ENCODE measurements at regions not wholly inside any gene's neighbourhood (a gene's known extent, or its start where the extent isn't known, plus 50 kb on each side); places are given as distances from the start of the nearest gene placed in this dataset.

- no peak for DNase-seq
Measured at GRCh38 chr15:77557564-77557963, 75.1 kb downstream of the LINGO1 start.

GRCh38 chr15:77557144-77557543, 75.6 kb downstream of the LINGO1 start:
- DNase-seq = no peak

- DNase-seq = no peak
Measured at GRCh38 chr15:77556622-77557021, 76.1 kb downstream of the LINGO1 start.

DNA sequence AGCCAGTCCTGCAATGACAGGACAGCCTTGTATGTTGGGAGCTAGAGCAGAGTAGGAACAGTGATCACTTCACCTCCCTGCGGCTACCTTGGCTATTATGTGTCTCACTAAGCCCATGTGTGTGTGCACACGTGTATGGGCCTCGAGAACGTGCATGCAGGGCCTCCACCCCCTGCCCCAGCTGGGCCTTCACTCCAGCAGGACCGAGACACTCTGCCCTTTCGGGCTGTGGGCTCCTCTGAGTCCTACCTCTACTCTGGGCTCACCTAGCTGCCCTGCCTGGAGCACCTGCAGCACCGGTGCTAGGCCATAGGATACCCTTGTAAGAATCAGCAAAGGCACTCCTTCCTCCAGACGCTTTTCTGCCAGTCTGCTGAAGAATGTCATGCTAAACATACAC, 77.5 kb downstream of the LINGO1 start:
- DNase-seq = no peak

GRCh38 chr15:77554306-77555080, 78.2 kb downstream of the LINGO1 start:
- no peak for DNase-seq

DNA sequence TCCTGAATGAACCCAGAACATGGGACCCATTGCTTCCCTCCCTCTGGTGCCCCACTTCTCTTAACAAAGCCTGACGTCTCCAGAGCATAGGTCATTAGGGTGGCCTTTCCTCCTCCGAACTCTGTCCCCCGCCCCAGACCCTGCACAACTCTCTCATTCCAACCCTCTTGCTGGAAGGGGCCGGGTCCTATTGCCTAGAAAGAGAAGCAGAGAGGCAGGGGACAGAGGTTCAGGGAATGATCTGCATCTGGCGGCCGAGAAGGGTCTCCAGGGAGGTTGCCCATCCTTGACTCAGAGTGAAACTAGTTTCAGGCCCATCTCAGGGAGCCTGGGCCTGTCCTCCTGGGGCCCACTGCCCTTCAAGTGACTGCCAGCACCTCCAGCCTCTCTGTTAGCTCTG, 79.0 kb downstream of the LINGO1 start:
- no peak for DNase-seq

DNA sequence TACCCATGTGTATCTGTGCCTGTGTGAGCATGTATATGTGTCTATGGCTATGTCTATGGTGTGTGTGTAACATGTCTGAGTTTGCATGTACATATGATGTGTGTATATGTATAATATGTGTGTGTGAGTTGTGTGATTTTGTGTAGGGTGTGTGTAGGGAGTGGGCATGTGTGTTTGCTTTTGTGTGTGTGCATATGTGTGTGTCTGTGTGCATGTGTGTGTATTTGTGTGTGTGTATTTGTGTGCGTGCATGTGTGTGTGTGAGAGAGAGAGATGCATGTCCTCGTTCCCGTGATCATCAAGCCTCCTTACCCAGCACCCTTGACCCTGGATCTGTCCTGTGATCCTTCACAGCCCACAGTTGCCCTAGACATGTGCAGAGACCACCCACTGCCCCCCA, 79.5 kb downstream of the LINGO1 start:
- DNase-seq = no peak

- no peak for DNase-seq
Measured at GRCh38 chr15:77552066-77552465, 80.6 kb downstream of the LINGO1 start.

DNA sequence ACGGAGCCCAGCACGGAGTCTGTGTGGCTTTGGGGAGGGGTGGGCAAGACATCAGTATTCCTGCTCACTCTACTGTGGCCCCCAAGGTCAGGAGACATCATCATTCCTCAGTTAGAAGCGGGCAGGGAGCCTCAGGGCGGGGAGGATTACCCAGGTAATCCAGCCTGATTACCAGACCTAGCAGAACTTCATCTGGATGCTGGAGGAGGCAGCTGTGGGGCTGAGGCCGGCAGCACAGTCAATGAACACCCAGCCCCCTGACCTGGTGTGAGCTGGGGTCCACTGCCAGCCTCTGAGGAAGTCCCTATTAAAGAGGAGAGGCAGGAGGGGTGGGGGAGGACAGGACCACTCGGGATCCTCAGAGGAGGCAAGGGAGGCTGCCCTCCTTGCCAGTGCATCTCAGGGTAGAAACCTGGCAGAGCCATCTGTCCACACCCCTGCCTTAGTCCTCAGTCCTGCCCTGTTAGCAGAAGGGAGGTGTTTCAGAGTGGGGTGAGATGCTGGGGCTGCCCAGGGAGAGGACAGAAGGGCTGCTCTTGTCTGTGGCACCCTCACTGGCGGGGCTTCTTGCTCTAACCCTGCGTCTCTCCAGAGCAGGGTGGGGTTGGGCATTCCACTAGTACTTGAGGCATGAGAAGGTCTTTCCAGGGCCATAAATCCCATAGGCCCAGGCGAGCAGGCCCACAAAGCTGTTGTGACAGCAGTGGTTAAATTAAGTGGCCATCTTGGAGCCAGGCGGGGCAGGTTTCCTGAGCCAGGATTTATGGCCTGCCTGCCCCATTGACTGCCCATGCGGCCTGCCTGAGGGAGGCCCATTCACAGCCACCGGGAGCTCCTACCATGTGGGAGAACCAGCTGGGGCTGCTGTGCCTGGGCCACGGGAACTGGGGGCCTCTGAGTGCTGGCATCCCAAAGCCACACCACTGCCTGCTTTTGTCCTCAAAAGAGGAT, 82.1 kb downstream of the LINGO1 start:
- peak; percentile 53 for DNase-seq

GRCh38 chr15:77549576-77550288, 83.0 kb downstream of the LINGO1 start:
- no peak for DNase-seq

DNA sequence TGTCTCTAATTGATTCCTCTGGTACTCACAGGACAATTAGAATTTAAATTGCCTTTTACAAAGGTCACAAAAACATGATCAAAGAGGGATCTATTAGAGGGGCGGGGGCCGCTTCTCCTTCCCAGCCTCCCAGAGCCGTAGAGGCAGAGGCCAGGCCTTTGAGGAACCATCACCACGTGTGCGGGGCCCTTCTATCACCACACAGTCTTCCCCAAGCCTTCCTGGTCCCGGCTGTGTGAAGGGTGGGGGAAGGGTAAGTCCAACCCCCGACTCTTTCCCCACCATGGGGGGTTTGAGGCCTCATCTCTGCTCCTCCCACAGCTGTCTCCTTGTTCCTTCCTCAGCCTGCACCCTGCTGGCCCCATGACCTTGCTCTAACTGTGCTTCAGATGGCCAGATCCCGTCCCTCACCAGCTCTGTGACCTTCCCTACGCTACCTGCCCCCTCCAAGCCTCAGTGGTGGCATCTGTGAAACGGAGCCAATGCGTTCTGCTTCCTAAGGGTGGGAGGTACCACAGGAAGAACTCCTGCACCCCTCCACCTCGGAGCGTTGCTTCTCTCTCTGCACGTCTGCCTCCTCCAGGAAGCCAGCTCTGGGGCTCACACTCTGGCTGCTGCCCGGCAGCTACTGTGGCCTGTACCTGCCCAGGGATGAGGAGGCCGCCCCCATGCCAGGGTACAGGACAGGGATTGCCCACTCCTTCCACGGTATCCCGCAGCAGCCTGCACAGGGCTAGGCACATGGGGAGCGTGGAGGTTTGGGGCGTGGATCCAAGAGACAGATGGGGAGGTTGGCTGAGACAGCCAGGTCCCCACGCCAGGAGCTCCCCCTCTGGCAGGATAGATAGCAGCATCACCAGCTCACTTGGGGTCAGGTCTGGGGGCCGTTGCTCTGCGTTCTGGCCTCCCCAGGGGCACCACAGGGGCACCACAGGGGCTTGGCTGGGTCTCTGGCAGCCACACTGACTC, 83.8 kb downstream of the LINGO1 start:
- DNase-seq = no peak

DNA sequence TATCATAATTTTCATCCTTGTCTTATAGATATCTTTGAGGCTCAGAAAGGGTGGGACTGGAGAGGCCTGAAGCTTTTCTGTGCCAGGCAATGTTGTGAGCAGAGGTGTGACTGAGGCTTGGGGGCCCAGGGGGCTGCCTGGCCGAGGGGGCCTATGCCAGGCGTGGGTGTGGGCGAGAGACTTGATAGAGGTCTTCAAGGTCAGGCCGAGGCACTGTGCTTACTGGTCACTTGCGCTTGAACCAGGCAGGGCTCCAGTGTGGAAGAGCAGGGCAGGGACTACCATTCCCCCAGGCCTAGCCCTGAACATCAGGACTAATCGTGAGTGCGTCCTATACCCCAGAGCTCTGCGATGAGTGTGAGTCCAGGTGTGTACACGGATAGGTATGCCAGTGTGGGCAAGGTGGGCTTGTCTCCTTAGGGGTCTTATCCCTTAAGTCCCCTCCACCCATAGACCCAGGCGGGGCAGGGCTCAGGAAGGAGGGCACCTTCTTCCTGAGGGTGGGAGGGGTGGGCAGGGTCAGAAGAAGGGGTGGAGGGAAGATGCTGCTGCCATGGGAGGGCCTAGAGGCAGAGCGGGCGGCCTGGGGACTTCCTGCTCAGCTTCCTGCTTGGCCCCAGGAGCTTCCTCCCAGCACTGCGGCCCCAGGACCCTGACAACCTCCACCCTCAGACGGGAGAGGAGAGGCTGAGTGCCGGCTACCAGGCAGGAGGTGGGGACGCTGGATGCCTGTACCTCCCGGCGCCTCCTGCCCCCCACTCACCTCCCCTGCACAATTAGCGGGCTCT, 84.7 kb downstream of the LINGO1 start:
- no peak for DNase-seq

DNA sequence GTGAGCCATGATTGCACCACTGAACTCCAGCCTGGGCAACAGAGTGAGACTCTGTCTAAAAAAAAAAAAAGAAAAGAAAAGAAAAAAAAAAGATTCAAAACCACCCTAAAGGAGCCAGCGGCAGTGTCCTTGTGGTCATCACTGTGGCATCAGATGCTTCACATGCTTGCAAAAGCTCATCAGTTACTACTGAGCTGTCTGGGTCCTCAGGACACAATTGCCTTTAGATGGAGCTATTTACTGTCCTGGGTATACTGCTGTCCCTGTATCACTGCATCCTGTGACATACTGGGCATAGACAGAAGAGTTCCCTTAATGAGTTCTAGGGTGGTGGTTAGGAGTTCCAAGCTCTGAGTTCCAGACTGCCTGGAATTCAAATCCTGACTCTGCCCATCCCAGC, 85.8 kb downstream of the LINGO1 start:
- DNase-seq = no peak

- no peak for DNase-seq
Measured at GRCh38 chr15:77546050-77546501, 86.6 kb downstream of the LINGO1 start.

DNA sequence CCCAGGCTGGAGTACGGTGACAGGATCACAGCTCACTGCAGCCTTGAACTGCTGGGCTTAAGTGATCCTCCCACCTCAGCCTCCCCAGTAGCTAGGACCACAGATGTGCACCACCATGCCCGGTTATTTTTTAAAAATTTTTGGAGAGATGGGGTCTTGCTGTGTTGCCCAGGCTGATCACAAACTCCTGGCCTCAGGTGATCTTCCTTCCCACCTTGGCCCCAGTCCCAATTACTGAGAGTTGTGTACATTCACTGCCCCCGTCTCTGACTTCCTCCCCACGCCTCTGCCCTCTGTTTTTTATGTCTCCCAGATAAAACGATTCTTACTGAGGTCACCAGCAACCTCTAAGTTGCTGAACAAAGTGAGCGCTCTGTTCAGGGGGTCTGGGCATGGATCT, 87.7 kb downstream of the LINGO1 start:
- DNase-seq = no peak

- no peak for DNase-seq
Measured at GRCh38 chr15:77544162-77544561, 88.5 kb downstream of the LINGO1 start.

DNA sequence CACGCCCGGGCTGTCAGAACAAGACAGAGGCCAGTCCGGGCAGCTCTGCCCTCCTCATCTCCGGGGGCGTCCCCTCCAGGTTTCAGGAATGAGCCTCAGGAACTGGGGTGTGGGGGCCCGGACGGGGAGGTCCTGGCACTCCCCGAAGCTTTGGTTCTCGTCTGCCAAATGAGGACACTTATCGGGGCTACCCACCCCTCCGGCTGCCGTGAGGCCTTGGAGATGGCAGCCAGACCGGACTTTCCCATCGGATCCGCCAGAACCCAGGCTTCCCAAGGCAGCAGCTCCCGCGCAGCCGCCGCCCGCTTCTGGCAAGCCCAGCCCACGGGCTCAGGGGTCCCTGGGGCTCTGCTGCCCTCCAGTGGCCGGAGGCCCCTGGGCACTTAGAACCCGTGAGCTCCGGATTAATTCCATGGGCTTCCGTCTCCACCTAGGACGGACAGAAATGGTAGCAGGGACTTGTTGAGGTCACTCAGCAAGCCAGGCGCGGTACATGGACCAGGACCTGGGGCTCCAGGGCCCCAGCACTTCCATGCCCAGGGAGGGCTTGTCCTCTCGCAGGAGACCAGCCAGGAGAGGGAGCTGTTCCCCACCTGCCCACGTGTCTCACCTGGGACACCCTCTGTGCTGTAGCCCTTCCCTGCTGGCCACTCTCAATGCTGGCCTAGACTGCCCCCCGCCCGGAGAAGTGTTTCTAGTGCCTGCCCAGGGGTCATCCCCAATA, 89.4 kb downstream of the LINGO1 start:
- peak; percentile 80 for DNase-seq

DNA sequence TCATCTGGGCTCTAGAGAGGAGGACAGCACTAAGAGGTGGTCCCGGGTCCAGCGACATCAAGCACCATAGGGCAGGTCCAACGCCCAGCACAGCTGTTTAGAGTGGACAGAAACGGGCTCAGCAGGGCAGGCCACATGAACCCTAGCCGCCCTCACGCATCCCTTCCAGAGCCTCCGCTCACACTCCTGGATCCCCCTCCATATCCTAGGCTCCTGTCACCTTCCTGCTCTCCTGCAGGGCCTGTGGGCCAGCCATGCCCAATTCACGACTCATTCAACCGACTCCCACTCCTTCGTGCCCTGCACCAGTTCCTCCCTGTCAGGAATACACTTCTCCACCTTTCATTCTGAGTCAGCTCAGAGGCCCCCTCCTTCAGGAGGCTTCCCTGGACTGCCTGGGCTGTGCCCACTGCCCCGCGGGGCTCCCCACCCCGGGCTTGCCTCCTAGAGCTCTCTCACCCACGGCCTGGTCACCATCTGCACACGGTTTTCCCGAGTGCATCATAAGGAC, 90.2 kb downstream of the LINGO1 start:
- DNase-seq = no peak

DNA sequence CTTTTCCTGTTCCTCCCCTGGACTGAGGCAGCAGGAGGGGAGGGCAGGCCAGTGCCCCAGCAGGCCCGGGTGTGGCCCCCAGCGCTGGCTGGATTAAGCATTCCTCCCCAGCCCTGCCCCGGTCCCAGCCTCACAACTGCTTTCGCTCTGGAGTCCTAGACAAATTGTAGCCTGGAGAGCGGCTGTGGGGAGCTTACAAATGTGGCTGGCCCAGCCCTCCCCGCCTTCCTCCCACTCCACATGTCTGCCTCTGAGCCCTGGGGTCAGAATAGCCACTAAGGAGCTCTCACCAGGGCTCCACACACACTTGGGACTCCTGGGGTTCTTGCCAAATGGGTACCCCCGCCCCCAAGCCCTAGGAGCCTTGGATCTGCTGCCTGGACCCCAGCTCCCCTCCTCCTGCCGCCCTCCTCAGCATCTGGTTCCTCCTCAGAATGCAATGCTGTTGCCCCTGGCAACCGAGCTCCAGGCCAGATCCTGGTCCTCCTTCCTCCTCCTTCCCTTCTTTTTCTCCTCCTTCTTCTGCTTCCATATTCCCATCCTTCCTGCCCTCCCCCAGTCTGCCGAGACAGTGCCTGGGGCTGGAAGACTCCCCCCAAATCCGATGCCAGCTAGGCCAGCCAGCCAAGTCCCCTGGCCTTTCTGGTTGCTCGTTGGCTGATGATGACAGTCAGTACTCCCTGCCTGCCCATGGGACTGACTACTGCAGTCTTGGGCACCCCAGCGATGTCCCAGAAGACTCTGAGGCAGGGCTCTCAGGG, 91.1 kb downstream of the LINGO1 start:
- DNase-seq = no peak

All from right kidney (tissue), 1 donor.